Astrocyte of the cerebellum (primary cell): ENCODE measurements at regions not wholly inside any gene's neighbourhood (a gene's known extent, or its start where the extent isn't known, plus 50 kb on each side); places are given as distances from the start of the nearest gene placed in this dataset.
A peak's percentile ranks its signal among the peaks of the same experiment; 100 is the strongest.

Experiments used
- DNase-seq: peaks from one replicate; pipeline ENCODE4 v3.0.0-alpha.2; 2011; ENCODE audit warnings: low read depth
- H3K4me3 ChIP-seq: 2 replicates; pipeline ENCODE4 v1.5.1; 2011; ENCODE audit warnings: mild to moderate bottlenecking, low read depth, low read length, moderate library complexity
- CTCF ChIP-seq: IDR thresholded peaks from 2 replicates; pipeline ENCODE4 v1.5.1; 2012; ENCODE audit warnings: low read length, low read depth, moderate library complexity, mild to moderate bottlenecking; ENCODE audit errors: missing control alignments
- in situ Hi-C: cut with HindIII; loops from 2 replicates; pipeline ENCODE4 v1.10.0; 2017; ENCODE audit warnings: low sequenced_read_pairs

- no peak for DNase-seq
- no peak for TF ChIP-seq CTCF
- no peak overlapping the region for H3K4me3 ChIP-seq
- in situ Hi-C loops: no loop called here
Observed at GRCh38 chr3:152160350-152161011, 108.2 kb upstream of the MBNL1 start.

GRCh38 chr3:152172460-152172859 is 96.3 kb upstream of the MBNL1 start:
- no peak overlapping the region for H3K4me3 ChIP-seq
- DNase-seq: no peak
- in situ Hi-C loops: no loop called here
- TF ChIP-seq CTCF: no peak

- in situ Hi-C loops: no loop called here
- TF ChIP-seq CTCF: no peak
- no peak overlapping the region for H3K4me3 ChIP-seq
- DNase-seq: no peak
Observed at GRCh38 chr3:152173627-152174026, 95.1 kb upstream of the MBNL1 start.

- TF ChIP-seq CTCF: no peak
- no peak overlapping the region for H3K4me3 ChIP-seq
- in situ Hi-C loops: no loop called here
- no peak for DNase-seq
Observed at GRCh38 chr3:152174876-152175527, 93.7 kb upstream of the MBNL1 start.

GRCh38 chr3:152175528-152175889 is 93.2 kb upstream of the MBNL1 start:
- no peak for TF ChIP-seq CTCF
- DNase-seq: peak; percentile 84
- H3K4me3 ChIP-seq: no peak overlapping the region
- in situ Hi-C loops: no loop called here

- H3K4me3 ChIP-seq: no peak overlapping the region
- TF ChIP-seq CTCF: no peak
- in situ Hi-C loops: no loop called here
- DNase-seq: peak; percentile 67
Observed at GRCh38 chr3:152176241-152176640, 92.5 kb upstream of the MBNL1 start.
